Urinary bladder (tissue), 3 donors: ENCODE measurements at regions not wholly inside any gene's neighbourhood (a gene's known extent, or its start where the extent isn't known, plus 50 kb on each side); places are given as distances from the start of the nearest gene placed in this dataset.
"Not testable (repeated sequence)": the region's sequence is repeated elsewhere in the genome, so short reads cannot be mapped to it uniquely, and the experiment has no call there.

Experiments used
- DNase-seq: peaks from one replicate; pipeline ENCODE4 v3.0.0-alpha.2; 2015; ENCODE audit errors: extremely low spot score
- H3K27ac ChIP-seq: one replicate; pipeline ENCODE4 v1.5.1; 2013; ENCODE audit warnings: low read depth, mild to moderate bottlenecking, moderate library complexity
- H3K36me3 ChIP-seq: one replicate; pipeline ENCODE4 v1.6.1; 2013; ENCODE audit warnings: mild to moderate bottlenecking, moderate library complexity; ENCODE audit not compliant: insufficient read depth
- H3K4me1 ChIP-seq: one replicate; pipeline ENCODE4 v1.6.1; 2013; ENCODE audit warnings: mild to moderate bottlenecking, moderate library complexity; ENCODE audit not compliant: insufficient read depth
- H3K4me3 ChIP-seq: one replicate; pipeline ENCODE4 v1.5.1; 2013; ENCODE audit warnings: low read depth, low read length
- WGBS: extraction: QIAGEN DNeasy Blood & Tissue Kit; methylation state at CpG from one replicate; pipeline ENCODE4 v1.1.7; 2013; 5-methylcytosine and 5-hydroxymethylcytosine counted together
- donor health status: healthy with polysubstance abuse.
- donor health status: healthy.

GRCh38 chr13:57858376-57858775, 226.8 kb downstream of the PCDH17 start:
- no peaks in the 10 kb centered on the region for H3K4me1 ChIP-seq
- H3K4me3 ChIP-seq: no peak overlapping the region
- DNase-seq: no peak
- no peaks in the 10 kb centered on the region for H3K36me3 ChIP-seq
- H3K27ac ChIP-seq: no peak overlapping the region

GRCh38 chr13:57862879-57863278, 231.3 kb downstream of the PCDH17 start:
- no peak overlapping the region for H3K27ac ChIP-seq
- H3K36me3 ChIP-seq: no peaks in the 10 kb centered on the region
- no peak overlapping the region for H3K4me3 ChIP-seq
- no peaks in the 10 kb centered on the region for H3K4me1 ChIP-seq
- no peak for DNase-seq
- 67% methylated on average over 1 of the region's 1 CpG for WGBS

- Histone ChIP-seq H3K4me1 (no peaks in the 10 kb centered on the region), H3K27ac (no peak overlapping the region), H3K36me3 (no peaks in the 10 kb centered on the region), H3K4me3 (no peak overlapping the region)
- 77% methylated on average over 4 of the region's 4 CpGs for WGBS
- DNase-seq: no peak
Measured at GRCh38 chr13:57865600-57866294, 234.2 kb downstream of the PCDH17 start.

GRCh38 chr13:57874530-57874929, 243.0 kb downstream of the PCDH17 start:
- Histone ChIP-seq H3K4me3 (no peak overlapping the region), H3K36me3 (no peaks in the 10 kb centered on the region)
- 80% methylated on average over 3 of the region's 3 CpGs for WGBS

GRCh38 chr13:57877601-57878000, 246.1 kb downstream of the PCDH17 start:
- no peak for DNase-seq
- no peaks in the 10 kb centered on the region for H3K36me3 ChIP-seq
- 94% methylated on average over 2 of the region's 2 CpGs for WGBS

More at GRCh38 chr13:57874530-57874929, 243.0 kb downstream of the PCDH17 start:
- Histone ChIP-seq H3K4me1 (no peaks in the 10 kb centered on the region), H3K27ac (no peak overlapping the region)
- no peak for DNase-seq

GRCh38 chr13:57878291-57878690, 246.7 kb downstream of the PCDH17 start:
- H3K4me1 ChIP-seq: no peaks in the 10 kb centered on the region
- WGBS: 23% methylated on average over 2 of the region's 2 CpGs
- H3K27ac ChIP-seq: no peak overlapping the region
- no peak for DNase-seq
- H3K4me3 ChIP-seq: no peak overlapping the region
- no peaks in the 10 kb centered on the region for H3K36me3 ChIP-seq

More at GRCh38 chr13:57877601-57878000, 246.1 kb downstream of the PCDH17 start:
- no peaks in the 10 kb centered on the region for H3K4me1 ChIP-seq
- no peak overlapping the region for H3K27ac ChIP-seq
- H3K4me3 ChIP-seq: no peak overlapping the region

- no peaks in the 10 kb centered on the region for H3K4me1 ChIP-seq
- no peaks in the 10 kb centered on the region for H3K36me3 ChIP-seq
- no peak for DNase-seq
- no peak overlapping the region for H3K27ac ChIP-seq
- no peak overlapping the region for H3K4me3 ChIP-seq
Measured at GRCh38 chr13:57897225-57897624, 265.7 kb downstream of the PCDH17 start.

GRCh38 chr13:57899096-57899495, 267.6 kb downstream of the PCDH17 start:
- no peaks in the 10 kb centered on the region for H3K36me3 ChIP-seq
- H3K4me3 ChIP-seq: no peak overlapping the region
- no peak overlapping the region for H3K27ac ChIP-seq
- 87% methylated on average over 4 of the region's 4 CpGs for WGBS
- DNase-seq: no peak
- H3K4me1 ChIP-seq: no peaks in the 10 kb centered on the region

GRCh38 chr13:57909833-57910232, 278.3 kb downstream of the PCDH17 start:
- H3K4me3 ChIP-seq, H3K36me3 ChIP-seq, H3K4me1 ChIP-seq, DNase-seq, H3K27ac ChIP-seq: not testable (repeated sequence)
- 92% methylated on average over 11 of the region's 11 CpGs for WGBS

- H3K4me3 ChIP-seq: no peak overlapping the region
- no peak for DNase-seq
- H3K4me1 ChIP-seq: no peaks in the 10 kb centered on the region
- WGBS: 51% methylated on average over 3 of the region's 3 CpGs
- no peaks in the 10 kb centered on the region for H3K36me3 ChIP-seq
- H3K27ac ChIP-seq: no peak overlapping the region
Measured at GRCh38 chr13:57918086-57918485, 286.5 kb downstream of the PCDH17 start.

- 85% methylated on average over 2 of the region's 2 CpGs for WGBS
- Histone ChIP-seq H3K36me3 (no peaks in the 10 kb centered on the region), H3K27ac (no peak overlapping the region), H3K4me3 (no peak overlapping the region), H3K4me1 (no peaks in the 10 kb centered on the region)
- DNase-seq: no peak
Measured at GRCh38 chr13:57918913-57919312, 287.4 kb downstream of the PCDH17 start.

GRCh38 chr13:57925250-57925649, 293.7 kb downstream of the PCDH17 start:
- no peaks in the 10 kb centered on the region for H3K4me1 ChIP-seq
- no peak overlapping the region for H3K4me3 ChIP-seq
- no peak overlapping the region for H3K27ac ChIP-seq
- DNase-seq: no peak
- WGBS: 70% methylated on average over 3 of the region's 3 CpGs
- no peaks in the 10 kb centered on the region for H3K36me3 ChIP-seq

GRCh38 chr13:57925751-57926150, 294.2 kb downstream of the PCDH17 start:
- Histone ChIP-seq H3K4me3 (no peak overlapping the region), H3K27ac (no peak overlapping the region), H3K36me3 (no peaks in the 10 kb centered on the region), H3K4me1 (no peaks in the 10 kb centered on the region)
- no peak for DNase-seq
- WGBS: 88% methylated on average over 2 of the region's 2 CpGs

GRCh38 chr13:57932061-57932460, 300.5 kb downstream of the PCDH17 start:
- WGBS: 85% methylated on average over 1 of the region's 1 CpG
- H3K4me3 ChIP-seq: no peak overlapping the region
- no peak overlapping the region for H3K27ac ChIP-seq
- H3K36me3 ChIP-seq: no peaks in the 10 kb centered on the region
- DNase-seq: no peak
- no peaks in the 10 kb centered on the region for H3K4me1 ChIP-seq

- Histone ChIP-seq H3K4me3 (no peak overlapping the region), H3K27ac (no peak overlapping the region), H3K4me1 (no peaks in the 10 kb centered on the region), H3K36me3 (no peaks in the 10 kb centered on the region)
- WGBS: 89% methylated on average over 1 of the region's 1 CpG
- no peak for DNase-seq
Measured at GRCh38 chr13:57933606-57934005, 302.1 kb downstream of the PCDH17 start.
